H7 (cell line): ENCODE measurements at regions not wholly inside any gene's neighbourhood (a gene's known extent, or its start where the extent isn't known, plus 50 kb on each side); places are given as distances from the start of the nearest gene placed in this dataset.

Source experiments
- DNase-seq: peaks from one replicate; pipeline ENCODE4 v3.0.0; 2012
- H3K27me3 ChIP-seq: 2 replicates; pipeline ENCODE4 v1.6.0; 2011; ENCODE audit warnings: mild to moderate bottlenecking, low read length; ENCODE audit not compliant: control insufficient read depth, insufficient read depth
- H3K36me3 ChIP-seq: replicated peaks from 2 replicates; pipeline ENCODE4 v1.5.1; 2011; ENCODE audit warnings: low read length; ENCODE audit not compliant: control insufficient read depth, insufficient read depth
- H3K4me3 ChIP-seq: 2 replicates; pipeline ENCODE4 v1.5.1; 2011; ENCODE audit warnings: low read depth, mild to moderate bottlenecking, control low read depth, low read length, moderate library complexity; ENCODE audit not compliant: insufficient read depth

DNA sequence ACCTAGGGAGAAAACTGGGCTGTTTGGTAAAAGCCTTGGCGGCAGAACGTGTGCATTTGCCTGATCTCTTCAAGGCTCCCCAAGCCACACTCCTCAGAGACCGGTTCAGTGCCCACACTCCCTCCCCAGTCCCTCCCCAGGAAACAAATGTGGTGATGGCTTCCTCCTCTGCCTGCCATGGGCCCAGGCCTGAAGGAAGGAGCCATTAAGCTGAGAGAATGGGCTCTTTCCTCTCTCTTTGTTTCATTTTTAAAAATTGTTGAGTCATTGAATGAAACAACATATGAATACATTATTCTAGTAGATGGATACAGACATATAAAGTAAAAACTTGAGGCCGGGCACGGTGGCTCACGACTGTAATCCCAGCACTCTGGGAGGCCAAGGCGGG is 50.6 kb upstream of the YWHAQ start:
- H3K36me3 ChIP-seq: no peaks in the 10 kb centered on the region
- no peak overlapping the region for H3K4me3 ChIP-seq
- DNase-seq: no peak
- H3K27me3 ChIP-seq: peaks cover 1% of the 10 kb centered on the region; the same call in 1 of the 2 replicates

DNA sequence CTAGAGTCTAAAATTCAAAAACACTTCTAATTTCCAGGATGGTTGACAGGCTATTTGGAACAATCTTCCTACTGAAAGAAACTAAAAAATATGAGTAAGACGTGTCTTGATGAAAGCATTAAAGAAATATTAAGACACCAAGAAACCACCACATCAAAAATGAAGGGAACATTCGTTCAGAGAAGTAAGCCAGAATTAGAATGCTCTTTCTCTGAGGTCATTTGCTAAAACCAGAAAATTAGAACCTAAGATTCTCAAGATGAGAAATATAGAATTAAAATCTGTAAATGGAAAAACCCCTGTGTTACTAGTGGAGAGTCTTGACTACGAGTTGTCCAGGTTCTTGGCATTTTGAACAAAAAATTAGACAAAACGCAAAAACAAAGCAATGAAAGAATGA is 54.8 kb upstream of the YWHAQ start:
- no peak overlapping the region for H3K4me3 ChIP-seq
- no peaks in the 10 kb centered on the region for H3K27me3 ChIP-seq
- H3K36me3 ChIP-seq: no peaks in the 10 kb centered on the region
- no peak for DNase-seq

DNA sequence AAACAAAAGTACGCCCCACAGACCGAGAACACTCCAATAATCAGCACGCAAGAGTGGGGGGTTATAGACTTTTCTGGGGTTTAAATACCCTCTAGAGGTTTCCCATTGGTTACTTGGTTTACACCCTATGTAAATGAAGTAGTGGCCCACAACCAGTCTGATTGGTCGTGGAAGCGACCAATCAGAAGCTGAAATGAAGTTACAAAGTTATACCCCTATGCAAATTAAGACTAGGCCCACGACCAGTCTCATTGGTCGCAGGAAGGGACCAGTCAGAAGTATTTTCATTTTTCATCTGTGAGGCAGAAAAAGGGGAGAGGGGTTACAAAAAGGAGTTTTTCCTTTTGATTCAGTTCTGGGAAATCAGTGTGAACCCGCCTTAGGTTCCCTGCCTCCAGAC is 55.3 kb upstream of the YWHAQ start:
- no peak for DNase-seq
- Histone ChIP-seq H3K4me3 (no peak overlapping the region), H3K27me3 (no peaks in the 10 kb centered on the region), H3K36me3 (no peaks in the 10 kb centered on the region)

DNA sequence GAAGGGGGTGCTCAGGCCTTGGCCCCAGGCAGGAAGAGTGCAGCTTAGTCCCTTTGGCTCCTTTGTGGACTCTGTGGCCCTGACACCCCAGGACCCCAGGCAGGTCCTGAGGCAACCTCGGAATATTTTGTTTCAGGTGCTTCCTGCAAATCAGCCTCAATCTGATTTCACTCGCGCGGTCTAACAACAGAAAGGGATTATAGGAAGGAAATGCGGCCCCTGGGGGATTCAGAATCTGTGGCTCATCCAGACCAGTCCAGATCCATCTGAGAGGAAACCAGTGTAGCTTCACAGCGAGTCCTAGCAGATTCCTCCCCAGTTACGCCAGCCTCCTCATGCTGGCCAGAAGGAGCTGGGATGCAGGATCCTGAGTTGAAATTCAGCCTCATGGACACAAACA is 59.5 kb upstream of the YWHAQ start:
- Histone ChIP-seq H3K4me3 (no peak overlapping the region), H3K27me3 (no peaks in the 10 kb centered on the region), H3K36me3 (no peaks in the 10 kb centered on the region)
- DNase-seq: peak; percentile 19

DNA sequence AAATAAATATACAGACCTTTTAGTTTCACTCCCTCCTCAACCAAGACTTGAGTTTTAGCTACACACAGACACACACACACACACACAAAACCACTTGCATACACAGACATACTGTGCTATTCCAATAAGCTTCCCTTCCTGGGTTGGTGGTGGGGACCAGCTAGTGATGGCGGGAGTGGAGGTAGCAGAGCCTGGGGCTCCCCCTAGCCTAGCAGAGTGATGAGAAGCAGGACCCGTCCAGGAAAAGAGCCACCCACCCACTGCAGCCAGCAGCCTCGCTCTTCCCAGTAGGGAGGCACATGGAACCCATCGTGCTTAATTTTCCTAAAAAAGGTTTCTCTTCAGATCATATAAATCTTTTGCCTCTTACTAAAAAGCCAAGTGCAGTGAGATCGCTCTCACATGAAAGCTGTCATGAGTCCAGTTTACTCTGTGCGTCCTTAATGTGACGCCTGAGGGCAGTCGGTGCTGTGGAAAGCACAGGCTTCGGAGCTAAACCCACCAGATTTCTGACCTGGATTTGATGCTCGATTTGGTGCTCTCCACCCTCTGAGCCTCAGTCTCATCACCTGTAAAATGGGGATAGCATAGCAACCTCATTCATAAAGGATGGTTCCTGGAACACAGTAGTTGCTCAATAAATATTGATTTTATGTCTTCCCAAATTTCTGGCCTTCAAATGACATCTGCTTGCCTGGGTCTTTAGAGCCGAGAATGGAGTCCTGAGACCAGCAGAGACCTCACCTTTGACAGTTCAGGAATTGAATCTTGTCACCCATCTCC is 60.1 kb upstream of the YWHAQ start:
- no peak overlapping the region for H3K4me3 ChIP-seq

DNA sequence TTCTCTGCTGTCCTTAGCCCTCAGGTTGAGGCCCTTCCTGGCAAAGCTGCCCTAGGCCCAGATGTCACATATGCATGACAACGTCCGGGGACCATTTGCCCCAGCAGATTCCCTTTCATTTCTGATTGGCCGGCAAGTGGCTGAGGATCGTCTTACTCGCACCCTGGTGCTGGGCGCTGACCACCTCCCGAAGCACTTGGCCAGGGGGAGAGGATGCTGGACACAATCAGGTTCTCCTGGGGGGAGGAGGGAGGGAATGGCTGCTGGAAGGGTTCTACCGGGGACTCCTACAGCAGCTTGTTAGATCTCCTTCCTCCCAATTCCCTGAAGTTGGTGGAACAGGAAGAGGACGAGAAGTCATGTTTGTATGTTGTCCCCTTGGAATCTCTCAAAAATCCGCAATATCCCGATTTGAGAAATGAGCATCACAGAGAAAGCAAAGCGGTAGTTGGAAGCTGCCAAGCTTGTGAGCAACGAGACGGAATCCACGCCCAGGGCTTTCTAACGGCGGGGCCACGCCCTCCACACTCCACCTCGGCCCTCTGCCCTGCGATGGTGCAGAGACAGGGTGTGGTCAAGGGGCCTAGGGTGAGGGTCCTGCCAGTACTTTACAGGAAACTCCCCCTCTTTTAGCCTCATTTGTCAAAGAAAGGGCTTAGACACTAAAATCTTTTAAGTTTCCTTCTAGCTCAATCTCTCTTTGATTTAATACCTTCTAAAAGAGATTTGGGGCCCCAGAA is 61.8 kb upstream of the YWHAQ start:
- Histone ChIP-seq H3K4me3 (no peak overlapping the region), H3K27me3 (no peaks in the 10 kb centered on the region), H3K36me3 (no peaks in the 10 kb centered on the region)
- DNase-seq: peak; percentile 67

More for the DNA sequence above, 60.1 kb upstream of the YWHAQ start:
- peak; percentile 65 for DNase-seq
- no peaks in the 10 kb centered on the region for H3K27me3 ChIP-seq
- H3K36me3 ChIP-seq: no peaks in the 10 kb centered on the region

DNA sequence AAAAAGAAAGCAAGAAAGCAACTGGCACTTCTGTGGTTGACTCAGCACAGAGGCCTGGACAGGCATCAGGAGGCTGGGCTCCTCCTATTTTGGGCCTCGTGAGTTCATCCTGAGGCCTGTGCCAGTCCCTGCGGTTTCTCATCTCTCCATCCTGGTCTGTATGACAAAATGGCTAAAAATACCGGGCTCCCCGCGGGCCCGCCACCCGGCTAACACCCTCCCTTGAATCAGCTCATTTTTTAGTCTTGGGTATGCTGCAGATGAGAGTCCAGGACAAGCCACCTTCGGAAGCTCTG is 62.3 kb upstream of the YWHAQ start:
- H3K4me3 ChIP-seq: no peak overlapping the region
- no peaks in the 10 kb centered on the region for H3K36me3 ChIP-seq
- peak; percentile 34 for DNase-seq
- H3K27me3 ChIP-seq: no peaks in the 10 kb centered on the region

DNA sequence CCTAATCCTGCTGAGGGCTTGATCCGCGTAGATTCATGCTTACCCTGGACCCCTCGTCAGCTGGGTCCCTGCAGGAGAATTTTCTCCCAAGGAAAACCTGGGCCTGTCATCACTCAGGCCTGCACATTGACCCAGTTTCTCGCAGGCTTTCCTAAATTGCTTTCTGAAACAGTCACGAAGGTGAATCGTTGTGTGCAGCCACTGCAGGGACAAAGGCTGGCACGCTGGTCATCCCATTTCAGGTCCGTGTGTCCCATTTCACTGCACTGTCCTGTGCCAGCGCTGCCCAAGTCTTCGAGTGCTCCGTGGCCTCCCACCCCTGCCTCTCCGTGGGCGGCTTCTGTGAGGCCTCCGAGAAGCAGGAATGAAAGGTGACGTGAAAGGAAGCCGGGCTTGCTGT is 62.8 kb upstream of the YWHAQ start:
- Histone ChIP-seq H3K4me3 (no peak overlapping the region), H3K27me3 (no peaks in the 10 kb centered on the region), H3K36me3 (no peaks in the 10 kb centered on the region)
- DNase-seq: peak; percentile 30

DNA sequence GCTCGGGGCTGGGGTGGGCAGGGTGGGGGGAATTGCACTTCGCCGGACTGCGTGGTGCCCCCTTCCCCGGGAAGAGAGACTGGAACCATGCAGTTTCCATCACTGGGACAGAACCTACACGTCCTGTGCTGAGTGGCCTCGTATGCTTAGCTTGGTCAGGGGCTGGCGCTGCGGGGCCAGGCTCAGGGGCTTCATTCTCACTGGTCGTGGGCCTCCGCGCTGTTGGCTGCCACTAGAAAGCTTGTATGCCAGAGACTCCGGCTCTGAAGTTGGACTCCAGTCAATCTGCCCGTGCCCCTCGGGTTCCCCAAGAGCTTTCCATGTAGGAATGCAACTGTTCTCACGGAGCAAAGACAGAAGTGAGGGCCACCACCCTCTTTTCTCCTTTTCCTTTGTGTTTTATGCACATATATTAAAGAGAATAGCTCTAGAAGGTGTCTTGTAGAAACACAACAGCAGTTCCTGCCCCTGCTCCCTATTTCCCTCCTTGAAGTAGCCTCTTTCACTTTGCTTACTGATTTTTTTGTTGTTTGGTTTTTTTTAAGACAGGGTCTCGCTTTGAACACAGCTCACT is 64.0 kb upstream of the YWHAQ start:
- Histone ChIP-seq H3K36me3 (no peaks in the 10 kb centered on the region), H3K27me3 (no peaks in the 10 kb centered on the region), H3K4me3 (no peak overlapping the region)
- peak; percentile 53 for DNase-seq

DNA sequence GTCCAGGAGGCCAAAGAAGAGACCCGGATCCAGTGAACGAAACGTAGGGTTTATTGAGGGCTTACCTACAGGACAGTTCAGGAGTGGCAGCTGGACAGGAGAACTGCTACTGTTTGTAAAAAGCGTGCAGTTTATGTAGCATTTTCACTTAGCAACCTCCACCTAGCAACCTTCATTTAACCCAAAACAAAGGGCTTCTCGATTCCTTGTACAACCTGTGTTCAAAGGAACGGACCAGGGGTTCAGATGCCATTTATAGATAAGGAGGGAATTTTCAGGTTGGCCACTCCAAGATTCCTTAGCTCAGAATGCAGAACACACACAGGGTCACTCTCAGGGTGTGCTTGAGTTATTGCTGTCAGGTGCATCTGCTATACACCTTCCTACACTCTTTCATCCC is 65.1 kb upstream of the YWHAQ start:
- DNase-seq: no peak
- Histone ChIP-seq H3K4me3 (no peak overlapping the region), H3K27me3 (no peaks in the 10 kb centered on the region), H3K36me3 (no peaks in the 10 kb centered on the region)

DNA sequence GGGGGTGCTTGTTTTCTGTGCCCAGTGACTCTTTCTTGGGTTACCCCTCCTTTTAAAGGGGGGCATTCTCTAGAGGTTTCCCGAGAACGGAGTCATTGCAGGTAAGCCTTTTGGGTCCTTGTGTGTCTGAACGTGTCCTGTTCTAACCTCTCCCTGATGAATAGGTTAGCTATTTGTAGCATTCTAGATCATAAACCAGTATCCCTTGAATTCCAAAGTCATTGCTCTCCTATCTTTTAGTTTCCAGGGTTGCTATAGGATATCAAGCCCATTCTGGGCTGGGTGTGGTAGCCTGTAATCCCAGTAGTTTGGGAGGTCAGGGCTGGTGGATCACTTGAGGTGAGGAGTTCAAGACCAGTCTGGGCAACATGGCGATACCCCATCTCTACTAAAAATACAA is 65.9 kb upstream of the YWHAQ start:
- DNase-seq: peak; percentile 8
- no peak overlapping the region for H3K4me3 ChIP-seq
- H3K36me3 ChIP-seq: no peaks in the 10 kb centered on the region
- H3K27me3 ChIP-seq: no peaks in the 10 kb centered on the region

DNA sequence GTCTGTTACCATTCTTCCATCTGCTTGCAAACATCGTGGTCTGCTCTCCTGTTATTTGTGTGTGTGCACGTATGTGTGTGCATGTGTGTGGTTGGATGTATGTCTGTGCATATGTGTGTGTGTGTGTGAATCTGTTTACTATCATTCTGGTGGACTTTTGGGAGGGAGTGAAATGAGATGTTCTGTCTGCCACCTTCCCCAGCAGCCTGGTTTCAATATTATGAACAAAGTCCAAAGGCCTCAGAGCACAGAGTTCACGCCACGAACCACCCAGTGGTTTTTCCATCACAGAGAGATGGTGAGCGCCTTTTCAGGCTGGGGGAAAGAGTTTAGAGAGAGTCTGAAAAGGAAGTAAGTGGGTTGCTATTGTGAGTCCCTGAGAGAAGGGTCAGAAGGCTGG is 67.1 kb upstream of the YWHAQ start:
- no peak for DNase-seq
- Histone ChIP-seq H3K36me3 (no peaks in the 10 kb centered on the region), H3K4me3 (no peak overlapping the region), H3K27me3 (no peaks in the 10 kb centered on the region)

DNA sequence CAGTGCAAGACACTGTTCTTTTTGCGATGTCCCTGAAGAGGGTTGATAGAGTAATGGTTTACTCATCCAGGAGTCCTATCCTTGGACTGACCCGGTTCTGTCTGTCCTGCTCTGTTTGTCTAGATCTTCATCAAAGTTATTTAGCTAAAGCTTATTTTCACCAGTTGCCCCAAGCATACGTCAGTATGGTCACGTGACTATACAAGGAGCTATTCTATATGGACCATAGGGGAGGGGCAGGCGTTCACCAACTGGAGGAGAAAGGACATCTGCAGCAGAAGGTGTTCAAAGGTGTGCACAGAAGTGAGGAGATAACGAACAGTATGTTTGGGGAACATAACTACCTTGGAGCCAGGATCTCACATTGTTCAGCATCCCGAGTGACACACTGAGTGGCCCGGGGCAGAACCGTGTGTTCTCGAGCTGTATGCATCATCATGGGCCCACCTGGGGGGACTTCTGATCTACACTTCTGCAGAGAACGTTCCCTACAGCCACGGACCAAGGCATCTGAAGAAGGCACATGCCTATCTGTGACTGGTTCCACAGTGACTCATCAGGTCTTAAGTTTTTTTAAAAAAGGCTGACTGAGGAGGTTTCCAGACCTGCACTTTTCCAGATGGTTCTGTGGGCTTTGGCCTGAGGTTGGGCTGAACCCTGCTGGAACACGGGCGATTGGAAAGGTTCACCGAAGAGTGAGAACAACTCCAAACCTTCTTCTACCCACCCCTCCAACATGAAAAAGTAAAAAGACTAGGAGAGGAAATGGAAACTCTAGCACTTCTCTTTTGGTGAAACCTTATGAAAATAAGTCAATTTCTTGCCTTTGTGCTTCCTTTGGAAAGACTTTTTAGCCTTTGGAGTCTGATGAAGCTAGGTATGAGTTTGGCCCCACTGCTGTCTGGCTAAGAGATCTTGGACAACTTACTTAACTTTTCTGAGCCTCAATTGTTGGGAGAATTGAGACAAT is 68.6 kb upstream of the YWHAQ start:
- peak; percentile 13 for DNase-seq
- Histone ChIP-seq H3K36me3 (no peaks in the 10 kb centered on the region), H3K4me3 (no peak overlapping the region), H3K27me3 (no peaks in the 10 kb centered on the region)

DNA sequence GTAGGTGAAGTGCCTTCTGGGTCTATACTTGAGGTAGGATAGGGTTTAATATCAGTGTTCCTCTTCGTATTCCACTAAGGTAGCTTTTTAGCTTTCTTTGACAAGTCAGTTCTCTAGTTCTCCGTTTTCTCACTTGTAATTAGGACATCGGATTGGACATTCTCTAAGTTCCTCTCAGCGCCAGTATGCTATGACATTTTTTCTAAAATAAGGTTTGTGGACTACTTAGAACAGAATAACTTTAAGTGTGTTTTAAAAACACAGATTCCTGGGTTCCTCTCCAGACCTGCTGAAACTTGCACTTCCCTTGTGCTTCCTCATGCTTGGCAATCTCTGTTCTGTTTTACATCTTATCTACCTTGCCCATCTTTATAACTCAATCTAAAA is 69.3 kb upstream of the YWHAQ start:
- no peaks in the 10 kb centered on the region for H3K27me3 ChIP-seq
- no peak overlapping the region for H3K4me3 ChIP-seq
- H3K36me3 ChIP-seq: no peaks in the 10 kb centered on the region
- DNase-seq: no peak
